CD4-positive, alpha-beta T cell (primary cell): ENCODE measurements at regions not wholly inside any gene's neighbourhood (a gene's known extent, or its start where the extent isn't known, plus 50 kb on each side); places are given as distances from the start of the nearest gene placed in this dataset.

Experiments used
- ATAC-seq: fragments of 200-7000 bp; cut with Tn5 transposase; one replicate; pipeline ENCODE4 v1.10.0; 2022; ENCODE audit warnings: mild to moderate bottlenecking; ENCODE audit not compliant: poor library complexity
- CTCF ChIA-PET: fragments of 350-600 bp; sonication (Branson Sonifier 250); formaldehyde crosslinking; loops from one replicate; lab custom pipeline; 2021; ENCODE audit warnings: antibody characterized with exemption, inconsistent platforms; lab: Charles Lee
- POLR2A ChIA-PET: fragments of 350-600 bp; sonication (Branson Sonifier 250); formaldehyde crosslinking; loops from one replicate; lab custom pipeline; 2021; ENCODE audit warnings: antibody characterized with exemption, inconsistent platforms; lab: Charles Lee
- DNase-seq, 14 experiments: peaks; one replicate each; pipeline ENCODE4 v3.0.0-alpha.2; 2013 to 2020; ENCODE audit warnings: mixed read lengths in 2 of 14
- H3K27ac ChIP-seq, 2 donors: one replicate each; pipeline versions ENCODE4 v1.5.1 to v1.7.0; 2013; ENCODE audit warnings: low read length in 2 of 2, low read depth in 1 of 2, mild to moderate bottlenecking in 1 of 2
- H3K27me3 ChIP-seq, 2 experiments: 1 replicate in 1 of 2; 2 replicates in 1 of 2; pipeline versions ENCODE4 v1.6.1 to v1.7.0; 2013; ENCODE audit warnings: low read length in 2 of 2, control low read depth in 1 of 2, mild to moderate bottlenecking in 1 of 2, moderate library complexity in 1 of 2; ENCODE audit not compliant: insufficient read depth in 2 of 2, control insufficient read depth in 1 of 2
- H3K36me3 ChIP-seq: one replicate; pipeline ENCODE4 v1.6.1; 2013; ENCODE audit warnings: low read length, control low read depth; ENCODE audit not compliant: insufficient read depth
- H3K4me1 ChIP-seq: one replicate; pipeline ENCODE4 v1.6.1; 2013; ENCODE audit warnings: low read length, control low read depth; ENCODE audit not compliant: insufficient read depth
- H3K4me3 ChIP-seq: one replicate; pipeline ENCODE4 v1.5.1; 2013; ENCODE audit warnings: mild to moderate bottlenecking, low read length, moderate library complexity
- H3K9me3 ChIP-seq, 2 experiments: 1 replicate in 1 of 2; 2 replicates in 1 of 2; pipeline versions ENCODE4 v1.6.1 to v1.7.0; 2013; ENCODE audit warnings: low read length in 2 of 2, mild to moderate bottlenecking in 2 of 2, control low read depth in 1 of 2, moderate library complexity in 1 of 2; ENCODE audit not compliant: control insufficient read depth in 1 of 2, insufficient read depth in 1 of 2
- H3K27ac Mint-ChIP-seq: one replicate; pipeline ENCODE4 v1.8.0; 2020; ENCODE audit warnings: mixed read lengths
- H3K27me3 Mint-ChIP-seq: one replicate; pipeline ENCODE4 v1.8.0; 2021; ENCODE audit warnings: mixed read lengths
- H3K36me3 Mint-ChIP-seq: one replicate; pipeline ENCODE4 v1.8.0; 2021; ENCODE audit warnings: low read depth, mixed read lengths
- H3K4me1 Mint-ChIP-seq: one replicate; pipeline ENCODE4 v1.8.0; 2021; ENCODE audit warnings: low read depth, mixed read lengths
- H3K4me3 Mint-ChIP-seq: one replicate; pipeline ENCODE4 v1.8.0; 2020; ENCODE audit warnings: mild to moderate bottlenecking, mixed read lengths
- H3K9me3 Mint-ChIP-seq: one replicate; pipeline ENCODE4 v1.8.0; 2020; ENCODE audit warnings: mixed read lengths
- CTCF ChIP-seq: fragments of 200-600 bp; IDR thresholded peaks from one replicate; pipeline ENCODE4 v1.8.0; 2022; ENCODE audit warnings: antibody characterized with exemption, mild to moderate bottlenecking
- intact Hi-C, 2 experiments: fragments of 100-400 bp; cut with DNase I in 1 of 2; cut with micrococcal nuclease in 1 of 2; formaldehyde crosslinking; loops; one replicate each; pipeline versions ENCODE4 v1.15.1 to v1.9.0; 2023 to 2025; cut with DNase I, micrococcal nuclease

- no peak overlapping the region for H3K27ac ChIP-seq
- POLR2A ChIA-PET = no interaction called here
- no peaks in the 10 kb centered on the region for H3K36me3 ChIP-seq
- TF ChIP-seq CTCF = no peak
- DNase-seq (no peak), ATAC-seq (no peak)
- no peaks in the 10 kb centered on the region for H3K27me3 Mint-ChIP-seq
- H3K4me3 ChIP-seq = no peak overlapping the region
- H3K27me3 ChIP-seq = no peaks in the 10 kb centered on the region
- no peaks in the 10 kb centered on the region for H3K9me3 ChIP-seq
- H3K4me1 ChIP-seq = no peaks in the 10 kb centered on the region
- no peak overlapping the region for H3K4me3 Mint-ChIP-seq
- intact Hi-C loops = no loop called here
- no peaks in the 10 kb centered on the region for H3K9me3 Mint-ChIP-seq
- CTCF ChIA-PET = no interaction called here
- no peaks in the 10 kb centered on the region for H3K36me3 Mint-ChIP-seq
- no peak overlapping the region for H3K27ac Mint-ChIP-seq
- H3K4me1 Mint-ChIP-seq = no peaks in the 10 kb centered on the region
Observed at GRCh38 chr4:110904435-110905065, 281.7 kb upstream of the PITX2 start.

- Mint-ChIP-seq H3K4me1 (no peaks in the 10 kb centered on the region), H3K36me3 (no peaks in the 10 kb centered on the region), H3K4me3 (no peak overlapping the region), H3K27ac (no peak overlapping the region), H3K27me3 (no peaks in the 10 kb centered on the region), H3K9me3 (no peaks in the 10 kb centered on the region)
- Histone ChIP-seq H3K9me3 (no peaks in the 10 kb centered on the region), H3K27ac (no peak overlapping the region), H3K4me3 (no peak overlapping the region), H3K4me1 (no peaks in the 10 kb centered on the region), H3K27me3 (no peaks in the 10 kb centered on the region), H3K36me3 (no peaks in the 10 kb centered on the region)
- ChIA-PET POLR2A (no interaction called here), CTCF (no interaction called here)
- no peak for TF ChIP-seq CTCF
- ATAC-seq (no peak), DNase-seq (no peak)
- intact Hi-C loops = no loop called here
Observed at GRCh38 chr4:110905367-110905766, 282.5 kb upstream of the PITX2 start.

- no peak overlapping the region for H3K27ac ChIP-seq
- H3K4me1 ChIP-seq = no peaks in the 10 kb centered on the region
- intact Hi-C loops = no loop called here
- Mint-ChIP-seq H3K27ac (no peak overlapping the region), H3K36me3 (no peaks in the 10 kb centered on the region), H3K9me3 (no peaks in the 10 kb centered on the region), H3K4me3 (no peak overlapping the region), H3K27me3 (no peaks in the 10 kb centered on the region), H3K4me1 (no peaks in the 10 kb centered on the region)
- H3K4me3 ChIP-seq = no peak overlapping the region
- ATAC-seq = no peak
- POLR2A ChIA-PET = no interaction called here
- CTCF ChIA-PET = no interaction called here
- no peak for TF ChIP-seq CTCF
- no peaks in the 10 kb centered on the region for H3K36me3 ChIP-seq
- no peaks in the 10 kb centered on the region for H3K27me3 ChIP-seq
- no peak for DNase-seq
- H3K9me3 ChIP-seq = no peaks in the 10 kb centered on the region
Observed at GRCh38 chr4:110907801-110908313, 285.0 kb upstream of the PITX2 start.
